ENCODE measurements at regions not wholly inside any gene's neighbourhood (a gene's known extent, or its start where the extent isn't known, plus 50 kb on each side); places are given as distances from the start of the nearest gene placed in this dataset.
"Not testable (repeated sequence)": the region's sequence is repeated elsewhere in the genome, so short reads cannot be mapped to it uniquely, and the experiment has no call there.

DNA sequence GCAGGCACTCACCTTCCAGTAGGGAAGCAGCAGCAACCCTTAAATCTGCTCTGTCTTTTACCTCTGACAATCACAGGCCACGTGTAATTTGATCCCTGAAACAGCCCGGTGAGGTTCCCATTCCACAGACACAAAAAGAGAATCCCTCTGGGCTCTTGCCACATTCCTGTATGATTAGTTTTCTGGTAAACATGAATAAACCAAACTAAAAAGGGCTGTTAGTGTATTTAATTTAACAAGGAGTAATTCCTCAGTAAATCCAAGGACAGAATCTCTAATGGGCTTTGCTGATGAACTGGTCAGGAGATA, 186.9 kb downstream of the FAM43A start:
- H3K4me2 ChIP-seq (ENCODE audit: low read depth, low read length), result no peak overlapping the region
- no peaks in the 10 kb centered on the region for H3F3A ChIP-seq (ENCODE audit: insufficient read depth, low read length)
- H2AFZ ChIP-seq (ENCODE audit: low read length), result no peak overlapping the region
- H3K4me3 ChIP-seq (ENCODE audit: low read length), result no peak overlapping the region
- no peaks in the 10 kb centered on the region for H3K9me3 ChIP-seq (replicated peaks; ENCODE audit: insufficient read depth, low read length)
- H3K27me3 ChIP-seq (replicated peaks; ENCODE audit: insufficient read depth, low read length), result no peaks in the 10 kb centered on the region
- H4K20me1 ChIP-seq (ENCODE audit: insufficient read depth, low read length), result no peaks in the 10 kb centered on the region
- H3K27ac ChIP-seq (ENCODE audit: low read length), result no peak overlapping the region
- H3K79me2 ChIP-seq (ENCODE audit: low read length), result no peaks in the 10 kb centered on the region
- TF ChIP-seq EZH2 (optimal IDR thresholded peaks at IDR 0.05; ENCODE audit: low read depth, low read length) (no peak), EZH2phosphoT487 (IDR thresholded peaks at IDR 0.05; ENCODE audit: low read length) (no peak)
- TF ChIP-seq, protein P1, sequence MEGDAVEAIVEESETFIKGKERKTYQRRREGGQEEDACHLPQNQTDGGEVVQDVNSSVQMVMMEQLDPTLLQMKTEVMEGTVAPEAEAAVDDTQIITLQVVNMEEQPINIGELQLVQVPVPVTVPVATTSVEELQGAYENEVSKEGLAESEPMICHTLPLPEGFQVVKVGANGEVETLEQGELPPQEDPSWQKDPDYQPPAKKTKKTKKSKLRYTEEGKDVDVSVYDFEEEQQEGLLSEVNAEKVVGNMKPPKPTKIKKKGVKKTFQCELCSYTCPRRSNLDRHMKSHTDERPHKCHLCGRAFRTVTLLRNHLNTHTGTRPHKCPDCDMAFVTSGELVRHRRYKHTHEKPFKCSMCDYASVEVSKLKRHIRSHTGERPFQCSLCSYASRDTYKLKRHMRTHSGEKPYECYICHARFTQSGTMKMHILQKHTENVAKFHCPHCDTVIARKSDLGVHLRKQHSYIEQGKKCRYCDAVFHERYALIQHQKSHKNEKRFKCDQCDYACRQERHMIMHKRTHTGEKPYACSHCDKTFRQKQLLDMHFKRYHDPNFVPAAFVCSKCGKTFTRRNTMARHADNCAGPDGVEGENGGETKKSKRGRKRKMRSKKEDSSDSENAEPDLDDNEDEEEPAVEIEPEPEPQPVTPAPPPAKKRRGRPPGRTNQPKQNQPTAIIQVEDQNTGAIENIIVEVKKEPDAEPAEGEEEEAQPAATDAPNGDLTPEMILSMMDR (IDR thresholded peaks at IDR 0.05; ENCODE audit: low read length), result no peak
- H3K4me1 ChIP-seq (ENCODE audit: low read length), result no peaks in the 10 kb centered on the region
- no peak for DNase-seq
- H3K9me2 ChIP-seq (replicated peaks; ENCODE audit: insufficient read depth, low read length), result no peaks in the 10 kb centered on the region
- H3K9ac ChIP-seq (ENCODE audit: low read length), result no peak overlapping the region
- H3K36me3 ChIP-seq (replicated peaks; ENCODE audit: insufficient read depth, low read length), result no peaks in the 10 kb centered on the region

DNA sequence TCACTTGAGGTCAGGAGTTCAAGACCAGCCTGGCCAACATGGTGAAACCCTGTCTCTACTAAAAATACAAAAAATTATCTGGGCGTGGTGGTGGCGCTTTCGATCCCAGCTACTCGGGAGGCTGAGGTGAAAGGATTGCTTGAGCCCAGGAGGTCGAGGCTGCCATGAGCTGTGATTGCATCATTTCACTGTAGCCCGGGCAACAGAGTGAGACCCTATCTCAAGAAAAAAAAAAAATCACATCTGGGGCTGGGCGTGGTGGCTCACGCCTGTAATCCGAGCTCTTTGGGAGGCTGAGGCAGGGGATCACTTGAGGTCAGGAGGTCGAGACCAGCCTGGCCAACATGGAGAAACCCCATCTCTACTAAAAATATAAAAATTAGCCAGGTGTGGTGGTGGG, 187.8 kb downstream of the FAM43A start:
- not testable (repeated sequence) for H3K27ac ChIP-seq (ENCODE audit: low read length); H3F3A ChIP-seq (ENCODE audit: insufficient read depth, low read length); H3K27me3 ChIP-seq (replicated peaks; ENCODE audit: insufficient read depth, low read length); H3K36me3 ChIP-seq (replicated peaks; ENCODE audit: insufficient read depth, low read length); H3K9me2 ChIP-seq (replicated peaks; ENCODE audit: insufficient read depth, low read length); H3K79me2 ChIP-seq (ENCODE audit: low read length); H4K20me1 ChIP-seq (ENCODE audit: insufficient read depth, low read length); H3K4me2 ChIP-seq (ENCODE audit: low read depth, low read length); H3K9ac ChIP-seq (ENCODE audit: low read length); H3K4me3 ChIP-seq (ENCODE audit: low read length); H3K4me1 ChIP-seq (ENCODE audit: low read length); DNase-seq; H2AFZ ChIP-seq (ENCODE audit: low read length); H3K9me3 ChIP-seq (replicated peaks; ENCODE audit: insufficient read depth, low read length)

DNA sequence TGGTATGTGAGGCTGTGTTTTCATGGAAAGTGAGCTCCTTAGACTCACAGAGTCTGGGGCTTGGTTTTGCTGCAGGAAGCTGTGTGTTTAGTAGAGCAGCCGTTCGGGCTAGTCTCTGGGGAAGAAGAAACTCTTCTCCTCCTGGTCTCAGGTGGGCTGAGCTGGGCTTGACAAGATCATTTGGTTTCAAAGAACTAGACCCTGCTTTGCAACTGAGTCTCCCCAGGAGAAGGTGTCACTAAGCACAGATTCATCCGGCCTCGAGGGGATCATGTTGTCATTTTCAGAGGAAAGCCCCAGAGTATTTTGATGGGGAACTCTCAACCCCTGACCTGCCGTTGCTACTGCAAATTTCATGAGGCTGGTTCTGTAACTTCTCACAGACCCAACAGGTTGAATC, 188.5 kb downstream of the FAM43A start:
- Histone ChIP-seq H3K4me1 (ENCODE audit: low read length) (no peaks in the 10 kb centered on the region), H3F3A (ENCODE audit: insufficient read depth, low read length) (no peaks in the 10 kb centered on the region), H4K20me1 (ENCODE audit: insufficient read depth, low read length) (no peaks in the 10 kb centered on the region), H2AFZ (ENCODE audit: low read length) (no peak overlapping the region), H3K9me2 (replicated peaks; ENCODE audit: insufficient read depth, low read length) (no peaks in the 10 kb centered on the region), H3K4me2 (ENCODE audit: low read depth, low read length) (no peak overlapping the region), H3K9ac (ENCODE audit: low read length) (no peak overlapping the region), H3K9me3 (replicated peaks; ENCODE audit: insufficient read depth, low read length) (no peaks in the 10 kb centered on the region), H3K27ac (ENCODE audit: low read length) (no peak overlapping the region), H3K79me2 (ENCODE audit: low read length) (no peaks in the 10 kb centered on the region), H3K4me3 (ENCODE audit: low read length) (no peak overlapping the region), H3K27me3 (replicated peaks; ENCODE audit: insufficient read depth, low read length) (no peaks in the 10 kb centered on the region), H3K36me3 (replicated peaks; ENCODE audit: insufficient read depth, low read length) (no peaks in the 10 kb centered on the region)
- DNase-seq, result no peak
- TF ChIP-seq, protein P1 (IDR thresholded peaks at IDR 0.05; ENCODE audit: low read length), result no peak
- TF ChIP-seq EZH2phosphoT487 (IDR thresholded peaks at IDR 0.05; ENCODE audit: low read length) (no peak), EZH2 (optimal IDR thresholded peaks at IDR 0.05; ENCODE audit: low read depth, low read length) (no peak)

DNA sequence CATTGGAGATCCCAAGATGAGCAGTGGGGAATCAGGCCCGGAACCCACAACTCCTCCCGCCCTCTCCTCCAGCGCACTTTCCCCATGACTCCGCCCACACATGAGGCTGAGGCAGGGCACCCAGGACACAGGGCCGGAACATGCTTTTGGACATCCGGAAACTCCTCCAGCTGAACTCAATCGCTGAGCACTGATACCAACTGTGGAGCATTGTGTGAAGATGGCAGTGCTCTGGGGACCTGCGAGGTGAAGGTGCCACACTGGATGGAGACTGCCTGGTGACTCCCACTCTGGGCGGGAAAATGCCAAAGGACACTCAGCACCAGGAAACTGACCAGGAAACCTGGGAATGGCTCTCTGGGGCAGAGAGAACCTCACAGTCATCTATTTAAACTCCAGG, 189.1 kb downstream of the FAM43A start:
- no peaks in the 10 kb centered on the region for H3K9me2 ChIP-seq (replicated peaks; ENCODE audit: insufficient read depth, low read length)
- no peak overlapping the region for H3K9ac ChIP-seq (ENCODE audit: low read length)
- no peak overlapping the region for H3K4me2 ChIP-seq (ENCODE audit: low read depth, low read length)
- no peak for DNase-seq
- no peaks in the 10 kb centered on the region for H4K20me1 ChIP-seq (ENCODE audit: insufficient read depth, low read length)
- no peaks in the 10 kb centered on the region for H3F3A ChIP-seq (ENCODE audit: insufficient read depth, low read length)
- H3K79me2 ChIP-seq (ENCODE audit: low read length), result no peaks in the 10 kb centered on the region
- H3K27ac ChIP-seq (ENCODE audit: low read length), result no peak overlapping the region
- H3K36me3 ChIP-seq (replicated peaks; ENCODE audit: insufficient read depth, low read length), result no peaks in the 10 kb centered on the region
- no peaks in the 10 kb centered on the region for H3K9me3 ChIP-seq (replicated peaks; ENCODE audit: insufficient read depth, low read length)
- no peak for TF ChIP-seq EZH2 (optimal IDR thresholded peaks at IDR 0.05; ENCODE audit: low read depth, low read length)
- TF ChIP-seq EZH2phosphoT487 (IDR thresholded peaks at IDR 0.05; ENCODE audit: low read length), result no peak
- TF ChIP-seq, protein P1 (IDR thresholded peaks at IDR 0.05; ENCODE audit: low read length), result no peak
- no peaks in the 10 kb centered on the region for H3K27me3 ChIP-seq (replicated peaks; ENCODE audit: insufficient read depth, low read length)
- no peaks in the 10 kb centered on the region for H3K4me1 ChIP-seq (ENCODE audit: low read length)
- no peak overlapping the region for H2AFZ ChIP-seq (ENCODE audit: low read length)
- no peak overlapping the region for H3K4me3 ChIP-seq (ENCODE audit: low read length)

All from MM.1S (cell line).